ENCODE measurements at regions not wholly inside any gene's neighbourhood (a gene's known extent, or its start where the extent isn't known, plus 50 kb on each side); places are given as distances from the start of the nearest gene placed in this dataset.
"Not testable (repeated sequence)": the region's sequence is repeated elsewhere in the genome, so short reads cannot be mapped to it uniquely, and the experiment has no call there.

DNA sequence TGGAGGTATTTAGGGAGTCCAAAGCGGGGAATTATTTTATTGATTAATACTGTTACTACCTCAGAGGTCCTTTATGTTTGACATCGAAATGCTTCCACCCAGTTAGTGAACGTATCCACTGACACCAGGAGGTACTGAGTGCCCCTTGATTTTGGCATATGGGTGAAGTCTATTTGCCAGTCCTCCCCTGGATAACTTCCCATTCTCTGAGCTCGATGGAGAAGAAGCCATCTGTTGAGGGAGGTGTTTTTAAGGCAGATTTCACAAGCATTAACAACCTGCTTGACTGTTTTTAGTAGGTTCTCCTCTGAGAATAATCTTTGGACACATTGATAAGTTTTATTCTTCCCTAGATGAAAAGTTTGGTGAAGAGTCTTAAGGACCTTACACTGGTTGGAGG lies 165.3 kb upstream of the NREP start:
- H3K9me3 ChIP-seq (ENCODE audit: control insufficient read depth in 1 of 2, low read length in 2 of 2): no peaks in the 10 kb centered on the region
- H3K27ac Mint-ChIP-seq: no peak overlapping the region
- no peaks in the 10 kb centered on the region for H3K36me3 ChIP-seq (ENCODE audit: insufficient read depth, low read length)
- no peaks in the 10 kb centered on the region for H3K27me3 ChIP-seq (ENCODE audit: insufficient read depth, low read length)
- H3K4me3 Mint-ChIP-seq: no peak overlapping the region
- peaks cover 0 to 3% of the 10 kb centered on the region in 2 donors for H3K27me3 Mint-ChIP-seq
- CTCF ChIA-PET (ENCODE audit: partially characterized antibody): no interaction called here
- peaks cover 0 to 21% (median 3%) of the 10 kb centered on the region in 8 donors for H3K9me3 Mint-ChIP-seq
- H3K4me3 ChIP-seq (ENCODE audit: low read length in 2 of 2): no peak overlapping the region
- no peaks in the 10 kb centered on the region for H3K4me1 Mint-ChIP-seq
- POLR2A ChIA-PET (ENCODE audit: partially characterized antibody): no interaction called here
- no peaks in the 10 kb centered on the region for H3K4me1 ChIP-seq (ENCODE audit: insufficient read depth, low read length)
- no peak overlapping the region for H3K27ac ChIP-seq (ENCODE audit: low read depth, low read length)
- H3K36me3 Mint-ChIP-seq: no peaks in the 10 kb centered on the region
- no peak for DNase-seq
- intact Hi-C loops (cut with micrococcal nuclease): no loop called here

DNA sequence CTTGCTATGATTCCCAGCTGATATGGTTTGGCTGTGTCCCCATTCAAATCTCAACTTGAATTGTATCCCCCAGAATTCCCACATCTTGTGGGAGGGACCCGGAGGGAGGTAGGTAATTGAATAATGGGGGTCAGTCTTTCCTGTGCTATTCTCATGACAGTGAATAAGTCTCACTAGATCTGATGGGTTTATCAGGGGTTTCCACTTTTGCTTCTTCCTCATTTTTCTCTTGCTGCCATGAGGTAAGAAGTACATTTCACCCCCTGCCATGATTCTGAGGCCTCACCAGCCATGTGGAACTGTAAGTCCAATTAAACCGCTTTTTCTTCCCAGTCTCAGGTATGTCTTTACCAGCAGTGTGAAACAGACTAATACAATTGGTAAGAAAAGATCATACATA lies 164.7 kb upstream of the NREP start:
- DNase-seq, H3K4me3 Mint-ChIP-seq: not testable (repeated sequence)

DNA sequence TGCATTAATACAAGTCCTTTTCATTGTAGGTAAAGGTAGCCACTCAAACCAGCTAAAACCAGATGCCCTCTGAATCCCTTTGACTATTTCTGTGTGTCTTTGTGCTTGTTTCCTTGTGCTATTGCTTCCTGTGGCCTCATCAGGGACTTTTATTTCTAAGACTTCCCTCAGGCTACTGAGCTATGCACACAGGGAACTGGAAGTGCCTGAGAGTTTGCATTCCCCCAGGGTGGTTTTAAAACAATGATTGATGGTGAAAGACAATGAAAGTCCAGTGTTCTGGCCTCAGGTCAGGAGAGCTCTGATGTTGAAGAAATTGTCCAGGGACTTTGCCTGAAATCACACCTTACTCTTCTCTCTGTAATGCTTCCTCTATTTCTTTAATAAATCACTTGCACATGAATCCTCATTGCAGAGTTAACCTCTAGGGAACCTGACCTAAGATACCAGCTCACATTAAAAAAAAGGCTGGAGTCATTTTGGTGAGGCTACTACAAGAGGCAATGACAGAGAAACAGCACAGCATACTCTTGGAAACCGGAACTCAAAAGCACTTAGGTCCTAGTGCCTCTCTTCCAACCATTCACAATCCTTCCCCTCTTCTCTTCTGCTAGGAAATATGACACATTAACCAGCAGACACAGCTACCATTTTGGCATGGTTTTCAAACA lies 158.1 kb upstream of the NREP start:
- Histone ChIP-seq H3K27ac (ENCODE audit: low read depth, low read length) (no peak overlapping the region), H3K4me1 (ENCODE audit: insufficient read depth, low read length) (no peaks in the 10 kb centered on the region), H3K27me3 (ENCODE audit: insufficient read depth, low read length) (no peaks in the 10 kb centered on the region), H3K36me3 (ENCODE audit: insufficient read depth, low read length) (no peaks in the 10 kb centered on the region), H3K9me3 (ENCODE audit: control insufficient read depth in 1 of 2, low read length in 2 of 2) (no peaks in the 10 kb centered on the region), H3K4me3 (ENCODE audit: low read length in 2 of 2) (no peak overlapping the region)
- H3K4me1 Mint-ChIP-seq: no peaks in the 10 kb centered on the region
- POLR2A ChIA-PET (ENCODE audit: partially characterized antibody): no interaction called here
- no peaks in the 10 kb centered on the region for H3K36me3 Mint-ChIP-seq
- no peak for DNase-seq
- H3K27me3 Mint-ChIP-seq: peaks cover 0 to 6% of the 10 kb centered on the region in 2 donors
- H3K4me3 Mint-ChIP-seq: no peak overlapping the region
- H3K9me3 Mint-ChIP-seq: peaks cover 0 to 21% (median 3%) of the 10 kb centered on the region in 8 donors
- intact Hi-C loops (cut with micrococcal nuclease): no loop called here
- H3K27ac Mint-ChIP-seq: no peak overlapping the region
- CTCF ChIA-PET (ENCODE audit: partially characterized antibody): interaction anchor here (0.5 to 1.2 kb wide), 2 partner anchors 10 to 710 kb away, joined by 3 to 4 read pairs; no protein-coding TSS in a partner anchor

More for the DNA sequence above, 164.7 kb upstream of the NREP start:
- H3K36me3 ChIP-seq (ENCODE audit: insufficient read depth, low read length); POLR2A ChIA-PET (ENCODE audit: partially characterized antibody); H3K27ac Mint-ChIP-seq; H3K27me3 ChIP-seq (ENCODE audit: insufficient read depth, low read length); H3K4me1 Mint-ChIP-seq; H3K27ac ChIP-seq (ENCODE audit: low read depth, low read length); intact Hi-C loops (cut with micrococcal nuclease); H3K9me3 ChIP-seq (ENCODE audit: control insufficient read depth in 1 of 2, low read length in 2 of 2); H3K4me3 ChIP-seq (ENCODE audit: low read length in 2 of 2); H3K4me1 ChIP-seq (ENCODE audit: insufficient read depth, low read length); CTCF ChIA-PET (ENCODE audit: partially characterized antibody); H3K36me3 Mint-ChIP-seq; H3K27me3 Mint-ChIP-seq: not testable (repeated sequence)
- H3K9me3 Mint-ChIP-seq: peaks cover 0 to 21% (median 3%) of the 10 kb centered on the region in 8 donors

DNA sequence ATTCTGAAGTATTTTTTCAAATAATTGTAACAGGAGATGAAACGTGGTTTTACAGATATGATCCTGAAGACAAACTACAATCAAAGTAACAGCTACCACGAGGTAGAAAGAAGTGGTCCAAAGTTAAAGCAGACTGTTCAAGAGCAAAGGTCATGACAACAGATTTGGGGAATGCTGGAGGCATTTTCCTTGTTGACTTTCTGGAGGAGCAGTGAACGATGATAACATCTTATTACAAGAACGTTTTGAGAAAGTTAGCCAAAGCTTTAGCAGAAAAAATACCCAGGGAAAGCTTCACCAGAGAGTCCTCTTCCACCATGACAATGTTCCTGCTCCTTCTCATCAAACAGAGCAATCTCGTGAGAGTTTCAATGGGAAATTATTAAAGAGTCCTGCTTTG lies 145.4 kb upstream of the NREP start:
- Mint-ChIP-seq H3K36me3 (no peaks in the 10 kb centered on the region), H3K27ac (no peak overlapping the region), H3K4me3 (no peak overlapping the region), H3K9me3 (peaks cover 0 to 16% (median 10%) of the 10 kb centered on the region in 8 donors), H3K27me3 (no peaks in the 10 kb centered on the region), H3K4me1 (peaks cover 0 to 5% (median 0%) of the 10 kb centered on the region in 4 donors)
- Histone ChIP-seq H3K9me3 (ENCODE audit: control insufficient read depth in 1 of 2, low read length in 2 of 2) (no peaks in the 10 kb centered on the region), H3K4me3 (ENCODE audit: low read length in 2 of 2) (no peak overlapping the region), H3K36me3 (ENCODE audit: insufficient read depth, low read length) (no peaks in the 10 kb centered on the region), H3K27me3 (ENCODE audit: insufficient read depth, low read length) (no peaks in the 10 kb centered on the region), H3K4me1 (ENCODE audit: insufficient read depth, low read length) (no peaks in the 10 kb centered on the region), H3K27ac (ENCODE audit: low read depth, low read length) (no peak overlapping the region)
- no peak for DNase-seq
- CTCF ChIA-PET (ENCODE audit: partially characterized antibody): no interaction called here
- POLR2A ChIA-PET (ENCODE audit: partially characterized antibody): no interaction called here
- intact Hi-C loops (cut with micrococcal nuclease): no loop called here

DNA sequence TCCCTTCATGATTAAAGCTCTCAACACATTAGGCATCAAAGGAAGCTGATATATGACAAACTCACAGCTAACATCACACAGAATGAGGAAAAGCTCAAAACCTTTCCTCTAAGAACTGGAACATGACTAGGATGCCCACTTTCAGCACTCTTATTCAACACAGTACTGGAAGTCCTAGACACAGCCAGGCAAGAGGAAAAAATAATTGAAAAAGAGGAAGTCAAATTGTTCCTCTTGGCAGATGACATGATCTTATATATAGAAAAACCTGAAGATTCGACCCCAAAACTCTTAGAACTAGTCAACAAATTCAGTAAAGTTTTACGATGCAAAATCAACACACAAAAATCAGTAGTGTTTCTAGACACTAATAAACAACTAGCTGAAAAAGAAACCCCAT lies 144.3 kb upstream of the NREP start:
- Histone ChIP-seq H3K27me3 (ENCODE audit: insufficient read depth, low read length) (no peaks in the 10 kb centered on the region), H3K9me3 (ENCODE audit: control insufficient read depth in 1 of 2, low read length in 2 of 2) (no peaks in the 10 kb centered on the region), H3K4me1 (ENCODE audit: insufficient read depth, low read length) (no peaks in the 10 kb centered on the region), H3K27ac (ENCODE audit: low read depth, low read length) (no peak overlapping the region), H3K4me3 (ENCODE audit: low read length in 2 of 2) (no peak overlapping the region), H3K36me3 (ENCODE audit: insufficient read depth, low read length) (no peaks in the 10 kb centered on the region)
- POLR2A ChIA-PET (ENCODE audit: partially characterized antibody): no interaction called here
- no peak overlapping the region for H3K27ac Mint-ChIP-seq
- no peak overlapping the region for H3K4me3 Mint-ChIP-seq
- H3K4me1 Mint-ChIP-seq: peaks cover 0 to 5% (median 0%) of the 10 kb centered on the region in 4 donors
- H3K27me3 Mint-ChIP-seq: no peaks in the 10 kb centered on the region
- CTCF ChIA-PET (ENCODE audit: partially characterized antibody): no interaction called here
- no peaks in the 10 kb centered on the region for H3K36me3 Mint-ChIP-seq
- no peak for DNase-seq
- intact Hi-C loops (cut with micrococcal nuclease): no loop called here
- H3K9me3 Mint-ChIP-seq: peaks cover 0 to 16% (median 12%) of the 10 kb centered on the region in 8 donors

DNA sequence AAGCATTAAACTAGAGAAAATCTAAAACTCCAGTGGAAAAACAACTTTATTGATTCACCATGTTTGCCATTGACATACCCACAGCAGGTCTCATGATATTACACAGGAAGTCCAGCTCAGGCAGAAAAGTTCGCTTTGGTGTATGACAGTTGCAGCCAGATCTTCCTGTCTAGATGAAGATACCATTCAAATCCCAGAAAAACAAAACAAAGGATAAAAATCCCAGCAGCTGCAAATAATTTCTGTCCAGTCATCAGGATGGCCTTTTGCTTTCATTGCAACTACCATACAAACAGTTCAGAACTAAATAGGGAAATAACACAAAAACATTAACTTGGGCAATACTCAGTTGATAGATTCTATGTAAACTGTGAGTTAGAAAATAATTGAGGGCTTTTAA lies 136.0 kb upstream of the NREP start:
- Histone ChIP-seq H3K4me1 (ENCODE audit: insufficient read depth, low read length) (no peaks in the 10 kb centered on the region), H3K27ac (ENCODE audit: low read depth, low read length) (no peak overlapping the region), H3K36me3 (ENCODE audit: insufficient read depth, low read length) (no peaks in the 10 kb centered on the region), H3K9me3 (ENCODE audit: control insufficient read depth in 1 of 2, low read length in 2 of 2) (no peaks in the 10 kb centered on the region), H3K27me3 (ENCODE audit: insufficient read depth, low read length) (no peaks in the 10 kb centered on the region), H3K4me3 (ENCODE audit: low read length in 2 of 2) (no peak overlapping the region)
- intact Hi-C loops (cut with micrococcal nuclease): no loop called here
- Mint-ChIP-seq H3K9me3 (peaks cover 0 to 25% (median 9%) of the 10 kb centered on the region in 8 donors), H3K4me3 (no peak overlapping the region), H3K27ac (no peak overlapping the region), H3K36me3 (no peaks in the 10 kb centered on the region), H3K4me1 (no peaks in the 10 kb centered on the region), H3K27me3 (peaks cover 2 to 4% of the 10 kb centered on the region in 2 donors)
- no peak for DNase-seq
- CTCF ChIA-PET (ENCODE audit: partially characterized antibody): no interaction called here
- POLR2A ChIA-PET (ENCODE audit: partially characterized antibody): no interaction called here

DNA sequence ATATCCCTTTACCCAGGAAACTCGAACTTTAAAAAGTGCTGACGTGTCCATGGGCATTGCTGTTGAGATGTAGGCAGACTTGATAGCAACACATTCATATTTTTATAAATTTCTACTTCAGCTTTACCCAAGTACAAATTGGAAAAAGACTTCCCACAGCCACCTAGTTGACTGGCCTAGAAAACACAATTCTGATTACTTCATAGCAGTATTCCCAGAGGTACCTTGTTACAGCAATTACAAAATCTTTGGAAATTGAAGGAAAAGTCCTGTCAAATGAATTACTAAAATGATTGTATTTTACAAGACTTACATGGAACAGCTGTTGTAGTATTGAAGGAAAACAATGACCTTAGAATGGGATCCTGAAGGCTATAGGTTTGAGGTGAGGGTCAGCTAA lies 130.7 kb upstream of the NREP start:
- intact Hi-C loops (cut with micrococcal nuclease): no loop called here
- no peaks in the 10 kb centered on the region for H3K4me1 Mint-ChIP-seq
- Histone ChIP-seq H3K27me3 (ENCODE audit: insufficient read depth, low read length) (no peaks in the 10 kb centered on the region), H3K27ac (ENCODE audit: low read depth, low read length) (no peak overlapping the region), H3K36me3 (ENCODE audit: insufficient read depth, low read length) (no peaks in the 10 kb centered on the region), H3K4me1 (ENCODE audit: insufficient read depth, low read length) (no peaks in the 10 kb centered on the region), H3K4me3 (ENCODE audit: low read length in 2 of 2) (no peak overlapping the region), H3K9me3 (ENCODE audit: control insufficient read depth in 1 of 2, low read length in 2 of 2) (no peaks in the 10 kb centered on the region)
- POLR2A ChIA-PET (ENCODE audit: partially characterized antibody): no interaction called here
- no peak overlapping the region for H3K27ac Mint-ChIP-seq
- CTCF ChIA-PET (ENCODE audit: partially characterized antibody): no interaction called here
- no peaks in the 10 kb centered on the region for H3K27me3 Mint-ChIP-seq
- no peaks in the 10 kb centered on the region for H3K36me3 Mint-ChIP-seq
- H3K9me3 Mint-ChIP-seq: peaks cover 0 to 23% (median 7%) of the 10 kb centered on the region in 8 donors
- no peak overlapping the region for H3K4me3 Mint-ChIP-seq
- DNase-seq: no peak

DNA sequence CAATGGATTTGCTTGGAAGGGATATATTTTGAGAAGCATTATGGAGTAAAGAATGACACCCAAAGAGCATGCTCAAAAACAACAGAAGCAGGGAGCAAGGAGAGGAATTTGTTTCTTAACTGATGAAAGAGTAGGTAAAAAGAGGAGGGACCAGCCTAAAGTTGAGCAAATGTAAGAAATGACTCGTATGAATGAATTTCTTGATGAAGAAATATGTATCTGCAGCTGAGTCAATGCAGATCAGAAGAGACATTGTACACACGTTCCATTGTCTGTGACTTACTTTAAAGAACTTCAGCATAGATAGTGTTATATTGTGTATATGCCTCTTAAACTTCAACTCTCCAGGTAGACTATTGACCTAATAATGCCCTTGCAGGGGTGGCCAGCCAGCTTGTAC lies 112.7 kb upstream of the NREP start:
- Mint-ChIP-seq H3K27me3 (no peaks in the 10 kb centered on the region), H3K4me3 (no peak overlapping the region), H3K27ac (no peak overlapping the region), H3K9me3 (peaks cover 0 to 4% (median 0%) of the 10 kb centered on the region in 8 donors), H3K4me1 (no peaks in the 10 kb centered on the region), H3K36me3 (no peaks in the 10 kb centered on the region)
- Histone ChIP-seq H3K27me3 (ENCODE audit: insufficient read depth, low read length) (no peaks in the 10 kb centered on the region), H3K27ac (ENCODE audit: low read depth, low read length) (no peak overlapping the region), H3K4me3 (ENCODE audit: low read length in 2 of 2) (no peak overlapping the region), H3K9me3 (ENCODE audit: control insufficient read depth in 1 of 2, low read length in 2 of 2) (no peaks in the 10 kb centered on the region), H3K36me3 (ENCODE audit: insufficient read depth, low read length) (no peaks in the 10 kb centered on the region), H3K4me1 (ENCODE audit: insufficient read depth, low read length) (no peaks in the 10 kb centered on the region)
- POLR2A ChIA-PET (ENCODE audit: partially characterized antibody): no interaction called here
- intact Hi-C loops (cut with micrococcal nuclease): no loop called here
- DNase-seq: no peak
- CTCF ChIA-PET (ENCODE audit: partially characterized antibody): no interaction called here

Measured in CD4-positive, alpha-beta memory T cell (primary cell).